B cell (primary cell): ENCODE measurements at regions not wholly inside any gene's neighbourhood (a gene's known extent, or its start where the extent isn't known, plus 50 kb on each side); places are given as distances from the start of the nearest gene placed in this dataset.

Experiments used
- ATAC-seq: fragments of 200-7000 bp; cut with Tn5 transposase; one replicate; pipeline ENCODE4 v1.10.0; 2021; ENCODE audit warnings: low read depth, mild to moderate bottlenecking, moderate number of reproducible peaks, moderate library complexity
- CTCF ChIA-PET: fragments of 350-600 bp; sonication (Branson Sonifier 250); formaldehyde crosslinking; loops from one replicate; lab custom pipeline; 2021; ENCODE audit warnings: antibody characterized with exemption, inconsistent platforms; lab: Charles Lee
- POLR2A ChIA-PET: fragments of 350-600 bp; sonication (Branson Sonifier 250); formaldehyde crosslinking; loops from one replicate; lab custom pipeline; 2021; ENCODE audit warnings: antibody characterized with exemption; lab: Charles Lee
- DNase-seq: peaks from one replicate; pipeline ENCODE4 v3.0.0; 2013
- H2AFZ ChIP-seq: 2 replicates; pipeline ENCODE4 v1.6.1; 2012; ENCODE audit warnings: mild to moderate bottlenecking, low read depth, low read length; ENCODE audit not compliant: insufficient read depth, poor library complexity, severe bottlenecking
- H3K27ac ChIP-seq, 2 donors: 1 replicate in 1 of 2; 2 replicates in 1 of 2; pipeline ENCODE4 v1.5.1; 2012 to 2013; ENCODE audit warnings: low read length in 2 of 2, mild to moderate bottlenecking in 2 of 2, moderate library complexity in 1 of 2
- H3K27me3 ChIP-seq, 4 experiments: fragments of 200-600 bp in 1 of 4; sonication (generic) in 1 of 4; replicated peaks in 1 of 4; 1 replicate in 2 of 4; 2 replicates in 2 of 4; pipeline versions ENCODE4 v1.6.1 to v1.7.0; 2013 to 2016; ENCODE audit warnings: low read length in 3 of 4, mild to moderate bottlenecking in 2 of 4, mixed read lengths in 1 of 4, moderate library complexity in 1 of 4; ENCODE audit not compliant: insufficient read depth in 4 of 4, control insufficient read depth in 3 of 4; ENCODE audit errors: control extremely low read depth in 1 of 4
- H3K36me3 ChIP-seq, 2 experiments: replicated peaks in 1 of 2; 1 replicate in 1 of 2; 2 replicates in 1 of 2; pipeline versions ENCODE4 v1.6.1 to v1.7.1; 2013; ENCODE audit warnings: low read length in 1 of 2; ENCODE audit not compliant: insufficient read depth in 2 of 2, control insufficient read depth in 1 of 2; ENCODE audit errors: control extremely low read depth in 1 of 2, extremely low read depth in 1 of 2
- H3K4me1 ChIP-seq, 2 donors: fragments of 200-600 bp in 1 of 2; sonication (generic) in 1 of 2; 1 replicate in 1 of 2; 2 replicates in 1 of 2; pipeline versions ENCODE4 v1.5.1 to v1.6.1; 2013 to 2017; ENCODE audit warnings: low read length in 2 of 2; ENCODE audit not compliant: control insufficient read depth in 2 of 2, insufficient read depth in 2 of 2
- H3K4me2 ChIP-seq: replicated peaks from 2 replicates; pipeline ENCODE3; 2012; ENCODE audit warnings: mild to moderate bottlenecking, low read depth, low read length; ENCODE audit not compliant: poor library complexity, severe bottlenecking
- H3K4me3 ChIP-seq, 5 experiments: fragments of 200-600 bp in 1 of 5; sonication (generic) in 1 of 5; 1 replicate in 3 of 5; 2 replicates in 2 of 5; pipeline versions ENCODE4 v1.5.1 to v1.7.0; 2011 to 2016; ENCODE audit warnings: low read length in 4 of 5, mild to moderate bottlenecking in 4 of 5, low read depth in 2 of 5, control low read depth in 1 of 5, moderate library complexity in 1 of 5; ENCODE audit not compliant: insufficient read depth in 1 of 5; ENCODE audit errors: control extremely low read depth in 1 of 5, extremely low read depth in 1 of 5
- H3K79me2 ChIP-seq: fragments of 200-600 bp; sonication (generic); one replicate; pipeline ENCODE4 v1.6.0; 2016; ENCODE audit warnings: low read length; ENCODE audit not compliant: control insufficient read depth, insufficient read depth
- H3K9ac ChIP-seq: fragments of 200-600 bp; sonication (generic); 2 replicates; pipeline ENCODE4 v1.6.1; 2017; ENCODE audit warnings: mild to moderate bottlenecking, low read length, moderate library complexity
- H3K9me3 ChIP-seq, 3 donors: one replicate each; pipeline versions ENCODE4 v1.6.1 to v1.7.1; 2013; ENCODE audit warnings: low read length in 2 of 3; ENCODE audit not compliant: control insufficient read depth in 2 of 3, insufficient read depth in 1 of 3; ENCODE audit errors: control extremely low read depth in 1 of 3
- H4K20me1 ChIP-seq: 2 replicates; pipeline ENCODE4 v1.6.0; 2012; ENCODE audit warnings: mild to moderate bottlenecking, low read length; ENCODE audit not compliant: insufficient read depth, control insufficient read depth, poor library complexity, severe bottlenecking
- H3K27ac Mint-ChIP-seq: one replicate; pipeline ENCODE4 v1.8.0; 2021; ENCODE audit warnings: mixed read lengths
- H3K27me3 Mint-ChIP-seq: one replicate; pipeline ENCODE4 v1.8.0; 2021; ENCODE audit warnings: mixed read lengths
- H3K4me1 Mint-ChIP-seq: one replicate; pipeline ENCODE4 v1.8.0; 2021; ENCODE audit warnings: mixed read lengths
- H3K4me3 Mint-ChIP-seq: one replicate; pipeline ENCODE4 v1.8.0; 2021; ENCODE audit warnings: mixed read lengths
- H3K9me3 Mint-ChIP-seq: one replicate; pipeline ENCODE4 v1.8.0; 2022; ENCODE audit warnings: mixed read lengths; ENCODE audit not compliant: insufficient read depth
- EZH2 ChIP-seq: IDR thresholded peaks from 2 replicates; pipeline ENCODE4 v1.6.1; 2012; ENCODE audit warnings: borderline replicate concordance, low read depth, mild to moderate bottlenecking, moderate library complexity, low read length; ENCODE audit not compliant: insufficient read depth, poor library complexity, severe bottlenecking
- WGBS: methylation state at CpG from one replicate; pipeline ENCODE4 v1.1.5; 2013; ENCODE audit warnings: missing lambda C conversion rate; ENCODE audit not compliant: insufficient coverage; 5-methylcytosine and 5-hydroxymethylcytosine counted together
- intact Hi-C: fragments of 100-400 bp; cut with micrococcal nuclease; formaldehyde crosslinking; loops from one replicate; pipeline ENCODE4 v1.10.0; 2022
- TF ChIP-seq, protein P1 (sequence below): fragments of 200-600 bp; IDR thresholded peaks from one replicate; pipeline ENCODE4 v1.8.0; 2022; ENCODE audit warnings: antibody characterized with exemption, mild to moderate bottlenecking

DNA sequence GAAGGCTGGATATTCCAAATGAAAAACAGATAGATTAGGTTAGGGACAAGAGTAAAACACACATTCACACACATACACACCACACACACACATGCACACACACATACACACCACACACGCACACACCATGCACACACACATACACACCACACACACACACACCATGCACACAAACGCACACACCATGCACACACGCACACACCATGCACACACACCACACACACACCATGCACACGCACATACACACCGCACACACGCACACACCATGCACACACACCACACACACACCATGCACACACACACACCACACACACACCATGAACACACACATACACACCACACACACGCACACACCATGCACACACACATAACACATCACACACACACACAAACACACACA, 203.7 kb upstream of the ZFHX3 start:
- no peaks in the 10 kb centered on the region for H4K20me1 ChIP-seq
- POLR2A ChIA-PET = no interaction called here
- CTCF ChIA-PET = no interaction called here
- H3K4me1 Mint-ChIP-seq = no peaks in the 10 kb centered on the region
- TF ChIP-seq, protein P1, sequence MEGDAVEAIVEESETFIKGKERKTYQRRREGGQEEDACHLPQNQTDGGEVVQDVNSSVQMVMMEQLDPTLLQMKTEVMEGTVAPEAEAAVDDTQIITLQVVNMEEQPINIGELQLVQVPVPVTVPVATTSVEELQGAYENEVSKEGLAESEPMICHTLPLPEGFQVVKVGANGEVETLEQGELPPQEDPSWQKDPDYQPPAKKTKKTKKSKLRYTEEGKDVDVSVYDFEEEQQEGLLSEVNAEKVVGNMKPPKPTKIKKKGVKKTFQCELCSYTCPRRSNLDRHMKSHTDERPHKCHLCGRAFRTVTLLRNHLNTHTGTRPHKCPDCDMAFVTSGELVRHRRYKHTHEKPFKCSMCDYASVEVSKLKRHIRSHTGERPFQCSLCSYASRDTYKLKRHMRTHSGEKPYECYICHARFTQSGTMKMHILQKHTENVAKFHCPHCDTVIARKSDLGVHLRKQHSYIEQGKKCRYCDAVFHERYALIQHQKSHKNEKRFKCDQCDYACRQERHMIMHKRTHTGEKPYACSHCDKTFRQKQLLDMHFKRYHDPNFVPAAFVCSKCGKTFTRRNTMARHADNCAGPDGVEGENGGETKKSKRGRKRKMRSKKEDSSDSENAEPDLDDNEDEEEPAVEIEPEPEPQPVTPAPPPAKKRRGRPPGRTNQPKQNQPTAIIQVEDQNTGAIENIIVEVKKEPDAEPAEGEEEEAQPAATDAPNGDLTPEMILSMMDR = no peak
- TF ChIP-seq EZH2 = no peak
- intact Hi-C loops = no loop called here
- 98% methylated on average over 6 of the region's 7 CpGs for WGBS
- H3K79me2 ChIP-seq = no peaks in the 10 kb centered on the region
- no peak overlapping the region for H3K4me3 Mint-ChIP-seq
- H3K9me3 ChIP-seq = no peaks in the 10 kb centered on the region
- H3K4me2 ChIP-seq = no peak overlapping the region
- H3K36me3 ChIP-seq = no peaks in the 10 kb centered on the region
- no peak overlapping the region for H3K9ac ChIP-seq
- H3K27me3 Mint-ChIP-seq = no peaks in the 10 kb centered on the region
- peaks cover 3% of the 10 kb centered on the region for H3K9me3 Mint-ChIP-seq
- ATAC-seq = no peak
- no peak overlapping the region for H3K27ac ChIP-seq
- no peak for DNase-seq
- no peak overlapping the region for H2AFZ ChIP-seq
- no peak overlapping the region for H3K4me3 ChIP-seq
- H3K4me1 ChIP-seq = no peaks in the 10 kb centered on the region
- no peaks in the 10 kb centered on the region for H3K27me3 ChIP-seq
- H3K27ac Mint-ChIP-seq = no peak overlapping the region

DNA sequence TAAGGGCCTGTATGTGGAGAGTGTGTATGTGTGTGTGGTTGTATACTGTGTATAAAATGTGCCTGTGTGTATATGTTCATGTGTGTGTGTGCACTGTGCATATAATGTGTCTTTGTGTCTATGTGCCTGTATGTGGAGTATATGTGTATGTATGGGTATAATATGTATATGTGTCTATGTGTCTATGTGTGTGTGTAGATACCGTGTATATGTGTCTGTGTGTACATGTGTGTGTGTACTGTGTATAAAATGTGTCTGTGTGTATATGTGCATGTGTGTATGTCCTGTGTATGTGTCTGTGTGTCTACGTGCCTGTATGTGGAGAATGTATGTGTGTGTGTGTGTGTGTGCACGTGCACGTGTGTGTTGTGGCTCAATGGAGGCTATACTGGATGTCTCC, 200.4 kb upstream of the ZFHX3 start:
- Mint-ChIP-seq H3K4me1 (no peaks in the 10 kb centered on the region), H3K27me3 (no peaks in the 10 kb centered on the region), H3K9me3 (peaks cover 3% of the 10 kb centered on the region), H3K27ac (no peak overlapping the region), H3K4me3 (no peak overlapping the region)
- Histone ChIP-seq H3K9me3 (no peaks in the 10 kb centered on the region), H2AFZ (no peak overlapping the region), H3K4me3 (no peak overlapping the region), H3K9ac (no peak overlapping the region), H4K20me1 (no peaks in the 10 kb centered on the region), H3K36me3 (no peaks in the 10 kb centered on the region), H3K27ac (no peak overlapping the region), H3K27me3 (no peaks in the 10 kb centered on the region), H3K4me2 (no peak overlapping the region), H3K4me1 (no peaks in the 10 kb centered on the region), H3K79me2 (no peaks in the 10 kb centered on the region)
- ChIA-PET POLR2A (no interaction called here), CTCF (no interaction called here)
- DNase-seq (no peak), ATAC-seq (no peak)
- intact Hi-C loops = no loop called here
- TF ChIP-seq, protein P1 = no peak
- no peak for TF ChIP-seq EZH2
- 93% methylated on average over 4 of the region's 4 CpGs for WGBS
